ENCODE measurements at regions not wholly inside any gene's neighbourhood (a gene's known extent, or its start where the extent isn't known, plus 50 kb on each side); places are given as distances from the start of the nearest gene placed in this dataset.

GRCh38 chr4:115929373-115929772, 816.0 kb upstream of the NDST4 start:
- TF ChIP-seq CTCF (IDR thresholded peaks at IDR 0.05) (no peak), EP300 (IDR thresholded peaks at IDR 0.05) (no peak), POLR2AphosphoS5 (IDR thresholded peaks at IDR 0.05) (no peak), POLR2A (IDR thresholded peaks at IDR 0.05; ENCODE audit: low read depth) (no peak)
- WGBS, result 81% methylated on average over 1 of the region's 1 CpG
- no peak overlapping the region for H3K4me3 ChIP-seq
- intact Hi-C loops (cut with DNase I), result no loop called here
- H3K27ac ChIP-seq (replicated peaks in 1 of 4), result no peak overlapping the region
- H3K36me3 ChIP-seq, result no peaks in the 10 kb centered on the region
- no peaks in the 10 kb centered on the region for H3K27me3 ChIP-seq
- no peaks in the 10 kb centered on the region for H3K4me1 ChIP-seq
- no peak for DNase-seq (ENCODE audit: extremely low spot score)
- no peaks in the 10 kb centered on the region for H3K9me3 ChIP-seq

GRCh38 chr4:115927382-115927781, 814.0 kb upstream of the NDST4 start:
- TF ChIP-seq EP300 (IDR thresholded peaks at IDR 0.05) (no peak), CTCF (IDR thresholded peaks at IDR 0.05) (no peak), POLR2A (IDR thresholded peaks at IDR 0.05; ENCODE audit: low read depth) (no peak), POLR2AphosphoS5 (IDR thresholded peaks at IDR 0.05) (no peak)
- no peak overlapping the region for H3K4me3 ChIP-seq
- H3K9me3 ChIP-seq, result no peaks in the 10 kb centered on the region
- no peaks in the 10 kb centered on the region for H3K27me3 ChIP-seq
- H3K27ac ChIP-seq (replicated peaks in 1 of 4), result no peak overlapping the region
- DNase-seq (ENCODE audit: extremely low spot score), result no peak
- intact Hi-C loops (cut with DNase I), result no loop called here
- H3K36me3 ChIP-seq, result no peaks in the 10 kb centered on the region
- no peaks in the 10 kb centered on the region for H3K4me1 ChIP-seq
- WGBS, result 83% methylated on average over 5 of the region's 5 CpGs

- Histone ChIP-seq H3K36me3 (no peaks in the 10 kb centered on the region), H3K27me3 (no peaks in the 10 kb centered on the region), H3K9me3 (no peaks in the 10 kb centered on the region), H3K4me3 (no peak overlapping the region), H3K4me1 (no peaks in the 10 kb centered on the region), H3K27ac (replicated peaks in 1 of 4) (no peak overlapping the region)
- intact Hi-C loops (cut with DNase I), result no loop called here
- no peak for DNase-seq (ENCODE audit: extremely low spot score)
- 69% methylated on average over 1 of the region's 1 CpG for WGBS
- no peak for TF ChIP-seq EP300 (IDR thresholded peaks at IDR 0.05)
- no peak for TF ChIP-seq CTCF (IDR thresholded peaks at IDR 0.05)
- TF ChIP-seq POLR2AphosphoS5 (IDR thresholded peaks at IDR 0.05), result no peak
- TF ChIP-seq POLR2A (IDR thresholded peaks at IDR 0.05; ENCODE audit: low read depth), result no peak
These were observed 809.7 kb upstream of the NDST4 start for GRCh38 chr4:115923152-115923551.

GRCh38 chr4:115920637-115921036, 807.2 kb upstream of the NDST4 start:
- Histone ChIP-seq H3K9me3 (no peaks in the 10 kb centered on the region), H3K4me1 (no peaks in the 10 kb centered on the region), H3K36me3 (no peaks in the 10 kb centered on the region), H3K4me3 (no peak overlapping the region), H3K27ac (replicated peaks in 1 of 4) (no peak overlapping the region), H3K27me3 (no peaks in the 10 kb centered on the region)
- no peak for DNase-seq (ENCODE audit: extremely low spot score)
- intact Hi-C loops (cut with DNase I), result no loop called here
- WGBS, result 91% methylated on average over 18 of the region's 18 CpGs
- TF ChIP-seq CTCF (IDR thresholded peaks at IDR 0.05) (no peak), POLR2A (IDR thresholded peaks at IDR 0.05; ENCODE audit: low read depth) (no peak), EP300 (IDR thresholded peaks at IDR 0.05) (no peak), POLR2AphosphoS5 (IDR thresholded peaks at IDR 0.05) (no peak)

- Histone ChIP-seq H3K4me3 (no peak overlapping the region), H3K27me3 (no peaks in the 10 kb centered on the region), H3K36me3 (no peaks in the 10 kb centered on the region), H3K4me1 (no peaks in the 10 kb centered on the region), H3K9me3 (no peaks in the 10 kb centered on the region), H3K27ac (replicated peaks in 1 of 4) (no peak overlapping the region)
- TF ChIP-seq EP300 (IDR thresholded peaks at IDR 0.05) (no peak), POLR2AphosphoS5 (IDR thresholded peaks at IDR 0.05) (no peak), CTCF (IDR thresholded peaks at IDR 0.05) (no peak)
- intact Hi-C loops (cut with DNase I), result no loop called here
- no peak for DNase-seq (ENCODE audit: extremely low spot score)
These were observed 804.7 kb upstream of the NDST4 start for GRCh38 chr4:115918149-115918548.

Measured in esophagus muscularis mucosa (tissue), 4 donors.